ENCODE measurements at regions not wholly inside any gene's neighbourhood (a gene's known extent, or its start where the extent isn't known, plus 50 kb on each side); places are given as distances from the start of the nearest gene placed in this dataset.
"Not testable (repeated sequence)": the region's sequence is repeated elsewhere in the genome, so short reads cannot be mapped to it uniquely, and the experiment has no call there.

GRCh38 chr2:217363470-217363869 is 503.6 kb upstream of the TNP1 start:
- no peak for DNase-seq

- DNase-seq: no peak
Observed at GRCh38 chr2:217362710-217363109, 502.8 kb upstream of the TNP1 start.

- no peak for DNase-seq
Observed at GRCh38 chr2:217362286-217362685, 502.4 kb upstream of the TNP1 start.

- DNase-seq: no peak
Observed at GRCh38 chr2:217361483-217361880, 501.6 kb upstream of the TNP1 start.

- no peak for DNase-seq
Observed at GRCh38 chr2:217360781-217361482, 501.1 kb upstream of the TNP1 start.

GRCh38 chr2:217360111-217360510 is 500.2 kb upstream of the TNP1 start:
- DNase-seq: no peak

GRCh38 chr2:217357886-217358620 is 498.2 kb upstream of the TNP1 start:
- DNase-seq: no peak

- no peak for DNase-seq
Observed at GRCh38 chr2:217356781-217357180, 496.9 kb upstream of the TNP1 start.

GRCh38 chr2:217356142-217356541 is 496.3 kb upstream of the TNP1 start:
- no peak for DNase-seq

- no peak for DNase-seq
Observed at GRCh38 chr2:217353591-217353990, 493.7 kb upstream of the TNP1 start.

GRCh38 chr2:217351378-217351777 is 491.5 kb upstream of the TNP1 start:
- DNase-seq: no peak

GRCh38 chr2:217349251-217349650 is 489.4 kb upstream of the TNP1 start:
- DNase-seq: no peak

GRCh38 chr2:217347630-217348029 is 487.8 kb upstream of the TNP1 start:
- DNase-seq: not testable (repeated sequence)

- not testable (repeated sequence) for DNase-seq
Observed at GRCh38 chr2:217346043-217346442, 486.2 kb upstream of the TNP1 start.

- DNase-seq: no peak
Observed at GRCh38 chr2:217340899-217341298, 481.0 kb upstream of the TNP1 start.

- DNase-seq: no peak
Observed at GRCh38 chr2:217340176-217340575, 480.3 kb upstream of the TNP1 start.

- no peak for DNase-seq
Observed at GRCh38 chr2:217339753-217340152, 479.9 kb upstream of the TNP1 start.

GRCh38 chr2:217338306-217338916 is 478.5 kb upstream of the TNP1 start:
- no peak for DNase-seq

- DNase-seq: no peak
Observed at GRCh38 chr2:217337771-217338170, 477.9 kb upstream of the TNP1 start.

GRCh38 chr2:217336694-217337093 is 476.8 kb upstream of the TNP1 start:
- DNase-seq: no peak

- DNase-seq: no peak
Observed at GRCh38 chr2:217335341-217335966, 475.6 kb upstream of the TNP1 start.

GRCh38 chr2:217334561-217334960 is 474.7 kb upstream of the TNP1 start:
- DNase-seq: no peak

GRCh38 chr2:217332866-217333265 is 473.0 kb upstream of the TNP1 start:
- no peak for DNase-seq

- no peak for DNase-seq
Observed at GRCh38 chr2:217332417-217332791, 472.5 kb upstream of the TNP1 start.

Measured in NCI-H2081 (cell line).